ENCODE measurements at regions not wholly inside any gene's neighbourhood (a gene's known extent, or its start where the extent isn't known, plus 50 kb on each side); places are given as distances from the start of the nearest gene placed in this dataset.

DNA sequence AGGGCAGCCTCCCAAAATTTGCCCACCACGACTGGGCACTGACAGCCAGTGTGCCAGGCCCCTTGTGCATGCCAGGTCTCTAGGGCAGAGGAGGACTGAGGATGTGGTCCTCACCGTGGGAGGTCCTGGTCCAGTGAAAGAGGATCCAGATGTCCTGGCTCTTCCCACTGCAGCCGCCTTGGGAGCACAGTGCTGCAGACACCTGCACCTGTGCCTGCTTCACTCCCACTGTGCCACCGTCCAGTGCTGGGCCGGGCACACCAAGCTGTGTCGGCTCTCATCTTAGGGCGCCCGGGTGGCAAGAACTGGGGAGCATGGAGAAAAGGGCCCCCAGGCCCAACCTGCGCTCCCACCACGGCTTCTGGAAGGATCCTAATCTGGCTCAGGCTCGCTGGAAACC lies 1147.1 kb downstream of the BRD1 start:
- no peak overlapping the region for H3K4me3 ChIP-seq (ENCODE audit: insufficient read depth, low read depth, low read length, poor library complexity, severe bottlenecking)
- H3K9me3 ChIP-seq (ENCODE audit: control insufficient read depth, low read length) = no peaks in the 10 kb centered on the region
- H3K4me1 ChIP-seq (ENCODE audit: control insufficient read depth, insufficient read depth, low read length, poor library complexity, severe bottlenecking) = no peaks in the 10 kb centered on the region
- H3K27me3 ChIP-seq (replicated peaks; ENCODE audit: control insufficient read depth, insufficient read depth, low read length, poor library complexity, severe bottlenecking) = no peaks in the 10 kb centered on the region
- DNase-seq = no peak
- H3K36me3 ChIP-seq (ENCODE audit: control insufficient read depth, insufficient read depth, low read length) = no peaks in the 10 kb centered on the region
- H3K27ac ChIP-seq (ENCODE audit: insufficient read depth, low read length, poor library complexity, severe bottlenecking) = no peak overlapping the region

DNA sequence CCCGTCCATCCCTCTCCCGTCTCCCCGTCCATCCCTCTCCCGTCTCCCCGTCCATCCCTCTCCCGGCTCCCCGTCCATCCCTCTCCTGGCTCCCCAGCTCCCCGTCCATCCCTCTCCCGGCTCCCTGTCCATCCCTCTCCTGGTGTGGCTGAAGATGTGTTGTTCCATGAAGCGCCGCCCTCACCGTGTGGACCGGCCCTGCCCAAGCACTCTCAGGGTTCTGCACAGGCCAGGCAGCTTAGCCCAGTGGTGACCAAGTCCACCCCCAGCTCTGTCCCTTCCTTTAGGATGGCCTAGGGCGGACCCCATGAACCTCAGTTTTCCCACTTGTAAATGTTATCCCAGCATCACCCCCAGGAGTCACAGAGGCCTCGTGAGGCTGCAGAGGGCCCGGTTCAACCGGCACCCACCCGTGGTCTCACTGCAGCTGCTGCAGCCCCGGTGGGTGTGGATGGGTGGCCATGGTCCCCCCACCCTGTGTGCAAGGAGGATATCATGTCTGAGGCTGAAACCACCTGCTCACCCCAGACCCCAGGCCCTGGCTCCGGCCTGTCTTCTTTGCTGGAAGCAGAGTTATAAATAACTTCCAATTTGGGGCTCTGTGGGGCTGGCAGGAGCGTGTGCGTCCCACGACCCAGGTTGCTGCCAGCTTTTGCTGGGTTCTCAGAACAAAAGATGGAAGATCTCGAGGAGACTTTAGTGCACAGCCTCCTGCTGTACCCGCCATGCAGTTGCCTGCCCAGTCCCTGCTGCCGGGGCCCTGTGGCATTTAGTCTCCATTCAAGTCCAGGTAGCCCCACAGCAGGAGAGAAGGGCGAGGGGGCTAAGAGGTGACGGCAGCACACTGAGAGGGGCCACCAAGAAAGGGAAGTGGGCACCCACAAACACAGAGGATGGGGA lies 1147.8 kb downstream of the BRD1 start:
- H3K4me1 ChIP-seq (ENCODE audit: control insufficient read depth, insufficient read depth, low read length, poor library complexity, severe bottlenecking) = no peaks in the 10 kb centered on the region
- no peaks in the 10 kb centered on the region for H3K36me3 ChIP-seq (ENCODE audit: control insufficient read depth, insufficient read depth, low read length)
- no peak for DNase-seq
- no peaks in the 10 kb centered on the region for H3K27me3 ChIP-seq (replicated peaks; ENCODE audit: control insufficient read depth, insufficient read depth, low read length, poor library complexity, severe bottlenecking)
- H3K9me3 ChIP-seq (ENCODE audit: control insufficient read depth, low read length) = no peaks in the 10 kb centered on the region
- no peak overlapping the region for H3K4me3 ChIP-seq (ENCODE audit: insufficient read depth, low read depth, low read length, poor library complexity, severe bottlenecking)
- H3K27ac ChIP-seq (ENCODE audit: insufficient read depth, low read length, poor library complexity, severe bottlenecking) = no peak overlapping the region

DNA sequence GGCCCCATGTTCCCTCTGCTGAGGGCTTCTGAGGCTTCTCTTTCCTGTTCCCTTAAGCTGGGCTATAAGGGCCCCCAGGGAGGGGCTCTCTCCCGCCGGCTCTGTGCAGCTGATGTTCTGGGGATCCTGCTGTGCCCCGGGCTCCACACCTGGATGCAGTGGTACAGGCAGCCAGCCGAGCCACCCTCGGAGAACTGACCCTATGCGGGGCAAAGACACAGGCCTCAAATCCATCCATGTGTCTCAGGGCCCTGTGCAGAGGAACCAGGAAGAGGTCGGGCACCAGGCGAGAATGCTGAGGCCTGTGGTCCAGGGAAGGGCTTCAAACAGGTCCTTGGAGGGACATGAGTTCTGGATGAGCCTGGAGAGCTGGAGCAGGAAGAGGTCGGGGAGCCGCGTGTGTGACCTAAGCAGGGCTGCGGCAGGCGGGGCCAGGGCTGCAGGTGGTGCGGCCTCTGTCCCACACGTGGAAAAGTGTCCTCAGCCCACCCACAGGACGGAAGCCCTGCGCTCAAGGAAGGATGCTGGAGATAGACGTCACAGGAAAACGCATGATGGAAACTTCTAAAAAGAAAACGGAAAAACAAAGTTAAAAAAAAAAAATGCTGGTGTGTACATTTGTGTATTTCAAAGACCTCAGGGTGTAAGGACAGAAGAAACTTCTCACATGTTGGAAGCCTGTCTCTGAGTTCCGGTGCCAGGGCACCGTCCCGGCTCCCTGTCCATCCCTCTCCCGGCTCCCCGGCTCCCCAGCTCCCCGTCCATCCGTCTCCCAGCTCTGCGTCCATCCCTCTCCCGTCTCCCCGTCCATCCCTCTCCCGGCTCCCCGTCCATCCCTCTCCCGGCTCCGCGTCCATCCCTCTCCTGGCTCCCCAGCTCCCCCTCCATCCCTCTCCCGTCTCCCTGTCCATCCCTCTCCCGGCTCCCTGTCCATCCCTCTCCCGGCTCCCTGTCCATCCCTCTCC lies 1149.2 kb downstream of the BRD1 start:
- no peak overlapping the region for H3K27ac ChIP-seq (ENCODE audit: insufficient read depth, low read length, poor library complexity, severe bottlenecking)
- no peaks in the 10 kb centered on the region for H3K36me3 ChIP-seq (ENCODE audit: control insufficient read depth, insufficient read depth, low read length)
- no peaks in the 10 kb centered on the region for H3K4me1 ChIP-seq (ENCODE audit: control insufficient read depth, insufficient read depth, low read length, poor library complexity, severe bottlenecking)
- no peaks in the 10 kb centered on the region for H3K27me3 ChIP-seq (replicated peaks; ENCODE audit: control insufficient read depth, insufficient read depth, low read length, poor library complexity, severe bottlenecking)
- H3K9me3 ChIP-seq (ENCODE audit: control insufficient read depth, low read length) = no peaks in the 10 kb centered on the region
- DNase-seq = no peak
- no peak overlapping the region for H3K4me3 ChIP-seq (ENCODE audit: insufficient read depth, low read depth, low read length, poor library complexity, severe bottlenecking)

DNA sequence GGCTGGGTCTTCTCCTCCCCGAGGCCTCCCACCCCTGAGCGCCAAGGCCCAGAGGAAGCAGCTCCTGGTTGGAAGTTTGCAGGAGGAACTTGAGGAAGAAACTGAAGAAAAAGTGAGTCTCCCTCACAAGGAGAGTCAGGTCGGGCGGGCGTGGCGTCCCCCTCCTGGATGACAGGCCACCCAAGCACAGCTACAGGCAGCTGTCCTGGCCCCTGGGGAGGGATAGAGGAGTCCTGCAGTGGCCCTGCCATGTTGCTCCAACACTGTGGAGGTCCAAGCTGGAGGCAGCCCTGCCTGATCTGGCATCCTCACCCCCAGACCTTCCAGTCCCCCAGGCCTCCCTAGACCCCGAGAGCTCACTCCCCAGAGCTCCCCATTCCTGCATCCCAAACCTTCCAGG lies 1150.1 kb downstream of the BRD1 start:
- Histone ChIP-seq H3K27ac (ENCODE audit: insufficient read depth, low read length, poor library complexity, severe bottlenecking) (no peak overlapping the region), H3K27me3 (replicated peaks; ENCODE audit: control insufficient read depth, insufficient read depth, low read length, poor library complexity, severe bottlenecking) (no peaks in the 10 kb centered on the region), H3K9me3 (ENCODE audit: control insufficient read depth, low read length) (no peaks in the 10 kb centered on the region), H3K4me1 (ENCODE audit: control insufficient read depth, insufficient read depth, low read length, poor library complexity, severe bottlenecking) (no peaks in the 10 kb centered on the region), H3K36me3 (ENCODE audit: control insufficient read depth, insufficient read depth, low read length) (no peaks in the 10 kb centered on the region), H3K4me3 (ENCODE audit: insufficient read depth, low read depth, low read length, poor library complexity, severe bottlenecking) (no peak overlapping the region)
- no peak for DNase-seq

GRCh38 chr22:48677168-48677520 lies 1150.5 kb downstream of the BRD1 start:
- DNase-seq = no peak
- Histone ChIP-seq H3K4me1 (ENCODE audit: control insufficient read depth, insufficient read depth, low read length, poor library complexity, severe bottlenecking) (no peaks in the 10 kb centered on the region), H3K36me3 (ENCODE audit: control insufficient read depth, insufficient read depth, low read length) (no peaks in the 10 kb centered on the region), H3K27me3 (replicated peaks; ENCODE audit: control insufficient read depth, insufficient read depth, low read length, poor library complexity, severe bottlenecking) (no peaks in the 10 kb centered on the region), H3K4me3 (ENCODE audit: insufficient read depth, low read depth, low read length, poor library complexity, severe bottlenecking) (no peak overlapping the region), H3K27ac (ENCODE audit: insufficient read depth, low read length, poor library complexity, severe bottlenecking) (no peak overlapping the region), H3K9me3 (ENCODE audit: control insufficient read depth, low read length) (no peaks in the 10 kb centered on the region)

DNA sequence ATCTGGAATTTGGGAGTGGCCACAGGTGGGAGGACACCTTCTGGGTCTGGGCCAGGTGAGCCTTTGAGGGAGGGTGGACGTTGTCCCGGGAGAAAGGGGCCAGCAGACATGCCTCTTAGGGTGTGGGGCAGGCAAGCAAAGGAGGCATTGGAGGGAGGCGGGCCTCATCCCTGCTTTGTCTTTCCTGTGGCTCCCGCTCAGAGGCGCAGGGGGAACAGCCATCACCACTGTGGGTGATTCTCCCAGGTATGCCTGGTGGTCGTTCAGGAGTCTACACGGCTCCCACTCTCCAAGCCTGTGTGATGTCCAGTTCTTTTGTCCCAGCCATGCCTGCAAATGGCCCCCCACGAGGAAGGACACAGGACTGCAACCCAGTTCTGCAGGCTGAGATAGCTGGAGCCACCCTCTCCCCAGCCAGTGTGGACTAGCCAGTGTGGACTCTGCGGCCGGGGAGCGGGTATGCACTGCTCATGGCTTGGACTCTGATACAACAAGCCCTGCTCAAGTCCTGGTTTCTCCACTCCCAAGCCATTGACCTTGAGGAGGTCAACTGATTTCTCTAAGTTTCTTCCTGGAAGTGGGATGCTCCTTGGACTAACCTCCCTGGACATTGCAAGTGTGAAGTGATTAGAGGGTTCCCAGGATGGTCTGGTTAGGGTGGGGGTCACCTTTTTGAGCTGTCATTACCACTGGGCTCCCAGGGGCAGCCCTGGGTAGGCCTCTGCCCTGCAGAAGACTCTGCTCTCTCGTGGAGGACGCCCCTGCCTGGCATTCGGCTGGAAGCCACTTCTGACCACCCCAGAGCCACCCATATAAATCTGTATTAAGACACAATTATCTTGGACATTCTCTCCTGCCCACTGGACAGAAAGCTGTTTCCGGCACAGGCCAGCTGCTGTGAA lies 1151.2 kb downstream of the BRD1 start:
- no peaks in the 10 kb centered on the region for H3K27me3 ChIP-seq (replicated peaks; ENCODE audit: control insufficient read depth, insufficient read depth, low read length, poor library complexity, severe bottlenecking)
- H3K36me3 ChIP-seq (ENCODE audit: control insufficient read depth, insufficient read depth, low read length) = no peaks in the 10 kb centered on the region
- H3K9me3 ChIP-seq (ENCODE audit: control insufficient read depth, low read length) = no peaks in the 10 kb centered on the region
- DNase-seq = no peak
- H3K4me3 ChIP-seq (ENCODE audit: insufficient read depth, low read depth, low read length, poor library complexity, severe bottlenecking) = no peak overlapping the region
- H3K27ac ChIP-seq (ENCODE audit: insufficient read depth, low read length, poor library complexity, severe bottlenecking) = no peak overlapping the region
- H3K4me1 ChIP-seq (ENCODE audit: control insufficient read depth, insufficient read depth, low read length, poor library complexity, severe bottlenecking) = no peaks in the 10 kb centered on the region

- H3K27ac ChIP-seq (ENCODE audit: insufficient read depth, low read length, poor library complexity, severe bottlenecking) = no peak overlapping the region
- H3K4me3 ChIP-seq (ENCODE audit: insufficient read depth, low read depth, low read length, poor library complexity, severe bottlenecking) = no peak overlapping the region
- no peaks in the 10 kb centered on the region for H3K27me3 ChIP-seq (replicated peaks; ENCODE audit: control insufficient read depth, insufficient read depth, low read length, poor library complexity, severe bottlenecking)
- DNase-seq = no peak
- H3K9me3 ChIP-seq (ENCODE audit: control insufficient read depth, low read length) = no peaks in the 10 kb centered on the region
- no peaks in the 10 kb centered on the region for H3K4me1 ChIP-seq (ENCODE audit: control insufficient read depth, insufficient read depth, low read length, poor library complexity, severe bottlenecking)
- no peaks in the 10 kb centered on the region for H3K36me3 ChIP-seq (ENCODE audit: control insufficient read depth, insufficient read depth, low read length)
These were observed 1151.9 kb downstream of the BRD1 start for GRCh38 chr22:48675830-48676145.

DNA sequence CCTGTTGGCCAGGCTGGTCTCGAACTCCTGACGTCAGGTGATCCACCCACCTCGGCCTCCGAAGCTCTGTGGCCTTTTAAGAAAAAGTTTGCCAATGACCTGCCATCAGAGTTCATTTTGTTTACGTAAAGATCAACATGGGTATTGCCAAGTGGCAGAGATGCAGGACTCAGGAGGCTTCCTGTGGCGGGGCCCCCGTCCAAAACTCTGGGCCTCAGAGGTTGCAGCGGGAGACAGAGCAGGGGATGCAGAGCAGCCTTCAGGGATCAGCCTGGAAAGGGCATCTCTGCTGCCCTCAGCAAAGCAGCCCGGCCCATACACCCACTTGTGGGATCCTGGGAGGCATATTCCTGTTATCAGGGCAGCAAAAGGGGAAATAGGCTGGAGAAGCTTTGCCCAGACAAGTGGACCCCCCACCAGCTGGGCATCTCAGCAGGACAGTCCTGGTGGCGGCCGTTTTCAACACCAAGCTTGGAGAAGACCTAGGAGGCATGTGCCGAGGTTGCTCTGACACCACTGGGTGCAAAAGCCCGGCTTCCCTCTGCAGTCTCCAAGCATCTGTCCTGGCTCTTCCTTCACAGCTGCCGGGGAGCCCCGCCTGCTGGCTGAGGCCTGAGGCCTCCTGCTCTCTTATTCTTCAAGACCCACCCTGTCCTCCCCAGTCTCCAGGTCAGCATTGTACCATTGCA lies 1152.4 kb downstream of the BRD1 start:
- Histone ChIP-seq H3K9me3 (ENCODE audit: control insufficient read depth, low read length) (no peaks in the 10 kb centered on the region), H3K27ac (ENCODE audit: insufficient read depth, low read length, poor library complexity, severe bottlenecking) (no peak overlapping the region), H3K36me3 (ENCODE audit: control insufficient read depth, insufficient read depth, low read length) (no peaks in the 10 kb centered on the region), H3K27me3 (replicated peaks; ENCODE audit: control insufficient read depth, insufficient read depth, low read length, poor library complexity, severe bottlenecking) (no peaks in the 10 kb centered on the region), H3K4me3 (ENCODE audit: insufficient read depth, low read depth, low read length, poor library complexity, severe bottlenecking) (no peak overlapping the region), H3K4me1 (ENCODE audit: control insufficient read depth, insufficient read depth, low read length, poor library complexity, severe bottlenecking) (no peaks in the 10 kb centered on the region)
- no peak for DNase-seq

- Histone ChIP-seq H3K4me3 (ENCODE audit: insufficient read depth, low read depth, low read length, poor library complexity, severe bottlenecking) (no peak overlapping the region), H3K4me1 (ENCODE audit: control insufficient read depth, insufficient read depth, low read length, poor library complexity, severe bottlenecking) (no peaks in the 10 kb centered on the region), H3K9me3 (ENCODE audit: control insufficient read depth, low read length) (no peaks in the 10 kb centered on the region), H3K27ac (ENCODE audit: insufficient read depth, low read length, poor library complexity, severe bottlenecking) (no peak overlapping the region), H3K36me3 (ENCODE audit: control insufficient read depth, insufficient read depth, low read length) (no peaks in the 10 kb centered on the region), H3K27me3 (replicated peaks; ENCODE audit: control insufficient read depth, insufficient read depth, low read length, poor library complexity, severe bottlenecking) (no peaks in the 10 kb centered on the region)
- DNase-seq = no peak
These were observed 1153.7 kb downstream of the BRD1 start for GRCh38 chr22:48673806-48674500.
